ENCODE measurements at regions not wholly inside any gene's neighbourhood (a gene's known extent, or its start where the extent isn't known, plus 50 kb on each side); places are given as distances from the start of the nearest gene placed in this dataset.

GRCh38 chr21:21622460-21623234 lies 624.4 kb downstream of the NCAM2 start:
- TF ChIP-seq CTCF (IDR thresholded peaks at IDR 0.05; ENCODE audit: low read depth, low read length) = no peak
- TF ChIP-seq EZH2phosphoT487 (IDR thresholded peaks at IDR 0.05; ENCODE audit: low read depth) = no peak

Data from OCI-LY3 (cell line).